Lung (tissue), 11 donors: ENCODE measurements at regions not wholly inside any gene's neighbourhood (a gene's known extent, or its start where the extent isn't known, plus 50 kb on each side); places are given as distances from the start of the nearest gene placed in this dataset.
"Not testable (repeated sequence)": the region's sequence is repeated elsewhere in the genome, so short reads cannot be mapped to it uniquely, and the experiment has no call there.

Source experiments
- ATAC-seq: fragments of 200-7000 bp; cut with Tn5 transposase; one replicate; pipeline ENCODE4 v1.9.1; 2020; ENCODE audit warnings: moderate number of reproducible peaks; ENCODE audit not compliant: insufficient read depth, low FRiP score
- DNase-seq, 3 donors: peaks; one replicate each; pipeline ENCODE4 v3.0.0-alpha.2; 2013 to 2017
- H3K27ac ChIP-seq, 2 donors: one replicate each; pipeline ENCODE4 v1.5.1; 2013; ENCODE audit warnings: mild to moderate bottlenecking in 2 of 2, moderate library complexity in 2 of 2, control low read depth in 1 of 2, inconsistent platforms in 1 of 2, low read depth in 1 of 2, low read length in 1 of 2
- H3K27me3 ChIP-seq, 3 donors: one replicate each; pipeline ENCODE4 v1.5.1; 2013; ENCODE audit warnings: low read length in 2 of 3; ENCODE audit not compliant: control insufficient read depth in 3 of 3, insufficient read depth in 3 of 3
- H3K36me3 ChIP-seq, 4 donors: one replicate each; pipeline ENCODE4 v1.5.1; 2013; ENCODE audit warnings: low read length in 4 of 4, mild to moderate bottlenecking in 1 of 4, moderate library complexity in 1 of 4; ENCODE audit not compliant: control insufficient read depth in 4 of 4, insufficient read depth in 4 of 4
- H3K4me1 ChIP-seq, 5 donors: one replicate each; pipeline ENCODE4 v1.5.1; 2013; ENCODE audit warnings: low read length in 5 of 5, mild to moderate bottlenecking in 2 of 5, moderate library complexity in 1 of 5; ENCODE audit not compliant: control insufficient read depth in 5 of 5, insufficient read depth in 5 of 5
- H3K4me3 ChIP-seq: one replicate; pipeline ENCODE4 v1.5.1; 2013; ENCODE audit warnings: mild to moderate bottlenecking, control low read depth, moderate library complexity
- H3K9ac ChIP-seq, 2 donors: one replicate each; pipeline ENCODE4 v1.5.1; 2013; ENCODE audit warnings: low read length in 2 of 2, control low read depth in 1 of 2; ENCODE audit not compliant: insufficient read depth in 1 of 2
- H3K9me3 ChIP-seq, 4 donors: one replicate each; pipeline ENCODE4 v1.5.1; 2013; ENCODE audit warnings: low read length in 3 of 4, mild to moderate bottlenecking in 1 of 4, moderate library complexity in 1 of 4; ENCODE audit not compliant: control insufficient read depth in 4 of 4, insufficient read depth in 3 of 4
- WGBS, 2 donors: extraction: QIAGEN DNeasy Blood & Tissue Kit; methylation state at CpG; one replicate each; pipeline ENCODE4 v1.1.7; 2013; 5-methylcytosine and 5-hydroxymethylcytosine counted together
- TF ChIP-seq, protein P1 (sequence below): IDR thresholded peaks from 2 replicates; pipeline ENCODE4 v1.5.1; 2012; ENCODE audit warnings: mild to moderate bottlenecking; ENCODE audit errors: control extremely low read depth, extremely low read depth
- donor health status: control.
- donor health status: control.
- donor health status: Bipolar disorder and iron deficiency.
- donor health status: healthy.
- donor health status: DM: yes; HTN: yes; CAD: no.

- DNase-seq: no peak
- no peaks in the 10 kb centered on the region for H3K27me3 ChIP-seq
- H3K9ac ChIP-seq: no peak overlapping the region
- ATAC-seq: no peak
- no peak overlapping the region for H3K27ac ChIP-seq
- peaks cover 0 to 18% (median 11%) of the 10 kb centered on the region in 4 donors for H3K9me3 ChIP-seq
- WGBS, 2 donors: 76 to 79% methylated on average over 2 of the region's 2 CpGs
- TF ChIP-seq, protein P1, sequence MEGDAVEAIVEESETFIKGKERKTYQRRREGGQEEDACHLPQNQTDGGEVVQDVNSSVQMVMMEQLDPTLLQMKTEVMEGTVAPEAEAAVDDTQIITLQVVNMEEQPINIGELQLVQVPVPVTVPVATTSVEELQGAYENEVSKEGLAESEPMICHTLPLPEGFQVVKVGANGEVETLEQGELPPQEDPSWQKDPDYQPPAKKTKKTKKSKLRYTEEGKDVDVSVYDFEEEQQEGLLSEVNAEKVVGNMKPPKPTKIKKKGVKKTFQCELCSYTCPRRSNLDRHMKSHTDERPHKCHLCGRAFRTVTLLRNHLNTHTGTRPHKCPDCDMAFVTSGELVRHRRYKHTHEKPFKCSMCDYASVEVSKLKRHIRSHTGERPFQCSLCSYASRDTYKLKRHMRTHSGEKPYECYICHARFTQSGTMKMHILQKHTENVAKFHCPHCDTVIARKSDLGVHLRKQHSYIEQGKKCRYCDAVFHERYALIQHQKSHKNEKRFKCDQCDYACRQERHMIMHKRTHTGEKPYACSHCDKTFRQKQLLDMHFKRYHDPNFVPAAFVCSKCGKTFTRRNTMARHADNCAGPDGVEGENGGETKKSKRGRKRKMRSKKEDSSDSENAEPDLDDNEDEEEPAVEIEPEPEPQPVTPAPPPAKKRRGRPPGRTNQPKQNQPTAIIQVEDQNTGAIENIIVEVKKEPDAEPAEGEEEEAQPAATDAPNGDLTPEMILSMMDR: no peak
- H3K36me3 ChIP-seq: no peaks in the 10 kb centered on the region
- no peaks in the 10 kb centered on the region for H3K4me1 ChIP-seq
- no peak overlapping the region for H3K4me3 ChIP-seq
Measured at GRCh38 chr6:165135889-165136288, 173.5 kb downstream of the C6orf118 start.

GRCh38 chr6:165129086-165129485 is 180.3 kb downstream of the C6orf118 start:
- Histone ChIP-seq H3K4me3 (no peak overlapping the region), H3K27me3 (no peaks in the 10 kb centered on the region), H3K9ac (no peak overlapping the region), H3K27ac (no peak overlapping the region), H3K4me1 (no peaks in the 10 kb centered on the region), H3K9me3 (no peaks in the 10 kb centered on the region), H3K36me3 (no peaks in the 10 kb centered on the region)
- DNase-seq (no peak), ATAC-seq (no peak)
- TF ChIP-seq, protein P1: no peak
- WGBS, 2 donors: 67 to 76% methylated on average over 4 of the region's 4 CpGs

- not testable (repeated sequence) for DNase-seq, H3K27ac ChIP-seq, H3K9ac ChIP-seq, H3K4me3 ChIP-seq, H3K4me1 ChIP-seq, H3K27me3 ChIP-seq, H3K9me3 ChIP-seq, ATAC-seq, H3K36me3 ChIP-seq
- 65 to 71% methylated on average over 17 of the region's 17 CpGs for whole genome bisulfite sequencing, 2 donors
Measured at GRCh38 chr6:165127743-165128142, 181.7 kb downstream of the C6orf118 start.

DNA sequence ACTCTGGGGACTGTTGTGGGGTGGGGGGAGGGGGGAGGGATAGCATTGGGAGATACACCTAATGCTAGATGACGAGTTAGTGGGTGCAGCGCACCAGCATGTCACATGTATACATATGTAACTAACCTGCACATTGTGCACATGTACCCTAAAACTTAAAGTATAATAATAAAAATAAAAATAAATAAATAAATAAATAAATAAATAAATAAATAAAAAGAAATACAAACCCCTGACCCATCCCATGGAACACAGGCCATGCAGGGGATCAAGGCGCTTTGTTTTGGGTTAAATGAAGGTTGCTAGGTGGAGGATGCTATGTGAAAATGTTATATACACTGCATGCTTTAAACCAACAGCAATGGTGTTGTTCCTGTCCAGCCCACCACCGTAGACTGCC is 184.7 kb downstream of the C6orf118 start:
- WGBS, 2 donors: 81 to 92% methylated on average over 2 of the region's 4 CpGs
- ATAC-seq, H3K4me1 ChIP-seq, DNase-seq, H3K27ac ChIP-seq, H3K36me3 ChIP-seq, H3K27me3 ChIP-seq, H3K9ac ChIP-seq, H3K9me3 ChIP-seq, H3K4me3 ChIP-seq: not testable (repeated sequence)
